ENCODE measurements at regions not wholly inside any gene's neighbourhood (a gene's known extent, or its start where the extent isn't known, plus 50 kb on each side); places are given as distances from the start of the nearest gene placed in this dataset.

- TF ChIP-seq CTCF (conservative IDR thresholded peaks at IDR 0.05; ENCODE audit: low read length) (no peak), EZH2phosphoT487 (IDR thresholded peaks at IDR 0.05; ENCODE audit: borderline replicate concordance, low read depth, low read length) (no peak)
Measured at GRCh38 chr13:40319699-40320579, 346.5 kb downstream of the FOXO1 start.
